ENCODE measurements at regions not wholly inside any gene's neighbourhood (a gene's known extent, or its start where the extent isn't known, plus 50 kb on each side); places are given as distances from the start of the nearest gene placed in this dataset.

- Histone ChIP-seq H3K36me3 (no peaks in the 10 kb centered on the region), H3K27ac (no peak overlapping the region), H3K27me3 (replicated peaks in 1 of 7) (peaks cover 0 to 27% (median 0%) of the 10 kb centered on the region in 7 donors), H3K4me1 (peaks cover 0 to 6% (median 0%) of the 10 kb centered on the region in 6 donors), H3K4me3 (no peak overlapping the region), H3K9me3 (peaks cover 0 to 6% (median 0%) of the 10 kb centered on the region in 8 donors)
- no peak for TF ChIP-seq POLR2A (IDR thresholded peaks at IDR 0.05)
- TF ChIP-seq POLR2AphosphoS5 (IDR thresholded peaks at IDR 0.05), result no peak
- TF ChIP-seq, protein P1, sequence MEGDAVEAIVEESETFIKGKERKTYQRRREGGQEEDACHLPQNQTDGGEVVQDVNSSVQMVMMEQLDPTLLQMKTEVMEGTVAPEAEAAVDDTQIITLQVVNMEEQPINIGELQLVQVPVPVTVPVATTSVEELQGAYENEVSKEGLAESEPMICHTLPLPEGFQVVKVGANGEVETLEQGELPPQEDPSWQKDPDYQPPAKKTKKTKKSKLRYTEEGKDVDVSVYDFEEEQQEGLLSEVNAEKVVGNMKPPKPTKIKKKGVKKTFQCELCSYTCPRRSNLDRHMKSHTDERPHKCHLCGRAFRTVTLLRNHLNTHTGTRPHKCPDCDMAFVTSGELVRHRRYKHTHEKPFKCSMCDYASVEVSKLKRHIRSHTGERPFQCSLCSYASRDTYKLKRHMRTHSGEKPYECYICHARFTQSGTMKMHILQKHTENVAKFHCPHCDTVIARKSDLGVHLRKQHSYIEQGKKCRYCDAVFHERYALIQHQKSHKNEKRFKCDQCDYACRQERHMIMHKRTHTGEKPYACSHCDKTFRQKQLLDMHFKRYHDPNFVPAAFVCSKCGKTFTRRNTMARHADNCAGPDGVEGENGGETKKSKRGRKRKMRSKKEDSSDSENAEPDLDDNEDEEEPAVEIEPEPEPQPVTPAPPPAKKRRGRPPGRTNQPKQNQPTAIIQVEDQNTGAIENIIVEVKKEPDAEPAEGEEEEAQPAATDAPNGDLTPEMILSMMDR (IDR thresholded peaks at IDR 0.05 in 8 of 11, conservative IDR thresholded peaks at IDR 0.05 in 3 of 11), result no peak
- 63 to 75% (median 67%) methylated on average over 5 of the region's 5 CpGs for WGBS, 5 donors
- no peak for DNase-seq
- intact Hi-C loops (cut with DNase I; ENCODE audit: low total_unique reads), result no loop called here
Observed at GRCh38 chr1:11380500-11380899, 98.5 kb upstream of the DISP3 start.

DNA sequence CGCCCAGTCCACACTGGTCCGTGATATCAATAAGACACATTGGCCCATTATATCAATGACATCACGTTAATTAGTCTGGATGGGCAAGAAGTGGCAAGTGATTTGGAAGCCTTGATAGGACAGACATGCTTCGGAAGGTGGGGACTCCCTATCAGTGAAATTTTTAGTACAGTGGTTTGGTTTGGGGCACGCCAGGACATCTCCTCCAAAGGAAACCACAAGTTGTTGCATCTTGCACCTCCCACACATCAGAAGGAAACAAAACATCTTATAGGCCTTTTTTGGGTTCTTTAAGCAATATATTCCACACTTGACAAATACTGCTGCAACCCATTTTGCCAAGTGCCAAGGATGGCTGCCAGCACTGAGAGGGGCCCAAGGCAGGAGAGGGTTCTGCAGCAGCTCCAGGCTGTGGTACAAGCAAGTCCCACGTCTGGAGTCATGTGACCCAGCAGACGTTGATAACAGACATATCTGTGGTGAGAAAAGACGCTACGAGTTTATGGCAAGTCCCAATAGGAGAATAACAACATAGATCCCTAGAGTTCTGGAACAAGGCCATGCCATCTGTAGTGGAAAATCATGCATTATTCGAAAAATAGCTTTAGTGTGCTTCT, 95.3 kb upstream of the DISP3 start:
- Histone ChIP-seq H3K36me3 (no peaks in the 10 kb centered on the region), H3K4me3 (no peak overlapping the region), H3K27me3 (replicated peaks in 1 of 7) (peaks cover 0 to 41% (median 0%) of the 10 kb centered on the region in 7 donors), H3K9me3 (peaks cover 0 to 6% (median 0%) of the 10 kb centered on the region in 8 donors), H3K27ac (no peak overlapping the region), H3K4me1 (peaks cover 0 to 3% (median 0%) of the 10 kb centered on the region in 6 donors)
- intact Hi-C loops (cut with DNase I; ENCODE audit: low total_unique reads), result no loop called here
- WGBS, 5 donors, result 42 to 47% (median 44%) methylated on average over 10 of the region's 10 CpGs
- no peak for DNase-seq
- TF ChIP-seq POLR2A (IDR thresholded peaks at IDR 0.05) (no peak), POLR2AphosphoS5 (IDR thresholded peaks at IDR 0.05) (no peak)
- TF ChIP-seq, protein P1 (IDR thresholded peaks at IDR 0.05 in 8 of 11, conservative IDR thresholded peaks at IDR 0.05 in 3 of 11), result no peak

GRCh38 chr1:11384170-11384554, 94.8 kb upstream of the DISP3 start:
- H3K27me3 ChIP-seq (replicated peaks in 1 of 7), result peaks cover 0 to 46% (median 0%) of the 10 kb centered on the region in 7 donors
- TF ChIP-seq POLR2AphosphoS5 (IDR thresholded peaks at IDR 0.05), result no peak
- no peak for TF ChIP-seq POLR2A (IDR thresholded peaks at IDR 0.05)
- TF ChIP-seq, protein P1 (IDR thresholded peaks at IDR 0.05 in 8 of 11, conservative IDR thresholded peaks at IDR 0.05 in 3 of 11), result no peak
- WGBS, 5 donors, result 37 to 43% (median 40%) methylated on average over 6 of the region's 6 CpGs
- H3K4me3 ChIP-seq, result no peak overlapping the region
- intact Hi-C loops (cut with DNase I; ENCODE audit: low total_unique reads), result no loop called here
- DNase-seq, result no peak
- H3K36me3 ChIP-seq, result no peaks in the 10 kb centered on the region
- H3K4me1 ChIP-seq, result peaks cover 0 to 3% (median 0%) of the 10 kb centered on the region in 6 donors
- H3K9me3 ChIP-seq, result peaks cover 0 to 6% (median 0%) of the 10 kb centered on the region in 8 donors
- H3K27ac ChIP-seq, result no peak overlapping the region

DNA sequence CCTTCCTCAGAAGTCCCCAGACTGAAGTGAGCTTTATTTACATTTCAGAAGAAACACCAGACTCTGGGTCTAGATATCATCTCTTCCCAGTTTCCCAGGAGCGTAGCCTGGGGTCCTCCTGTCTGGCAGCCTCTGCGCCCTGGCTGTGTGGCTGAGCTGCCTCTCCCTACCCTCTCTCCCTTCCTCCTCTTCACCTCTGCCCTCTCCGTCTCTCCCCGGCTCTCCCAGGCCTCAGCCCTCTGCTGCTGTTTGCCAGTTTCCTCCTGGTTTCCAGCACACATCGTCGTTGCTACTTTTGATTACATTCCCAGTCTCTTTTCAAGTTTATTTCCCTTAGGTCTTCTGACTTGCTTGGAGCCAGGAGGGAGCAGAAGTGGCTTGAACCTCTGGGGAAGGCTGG, 91.1 kb upstream of the DISP3 start:
- intact Hi-C loops (cut with DNase I; ENCODE audit: low total_unique reads), result no loop called here
- TF ChIP-seq POLR2AphosphoS5 (IDR thresholded peaks at IDR 0.05) (no peak), POLR2A (IDR thresholded peaks at IDR 0.05) (no peak)
- TF ChIP-seq, protein P1 (IDR thresholded peaks at IDR 0.05 in 8 of 11, conservative IDR thresholded peaks at IDR 0.05 in 3 of 11), result no peak
- Histone ChIP-seq H3K27me3 (replicated peaks in 1 of 7) (peaks cover 0 to 57% (median 0%) of the 10 kb centered on the region in 7 donors), H3K4me3 (no peak overlapping the region), H3K36me3 (no peaks in the 10 kb centered on the region), H3K27ac (no peak overlapping the region), H3K9me3 (no peaks in the 10 kb centered on the region), H3K4me1 (peaks cover 0 to 3% (median 0%) of the 10 kb centered on the region in 6 donors)
- DNase-seq, result no peak
- WGBS, 5 donors, result 30 to 52% (median 38%) methylated on average over 6 of the region's 6 CpGs
